NOMO-1 (cell line): ENCODE measurements at regions not wholly inside any gene's neighbourhood (a gene's known extent, or its start where the extent isn't known, plus 50 kb on each side); places are given as distances from the start of the nearest gene placed in this dataset.
"Not testable (repeated sequence)": the region's sequence is repeated elsewhere in the genome, so short reads cannot be mapped to it uniquely, and the experiment has no call there.

ENCODE experiments used
- DNase-seq, 2 experiments: peaks; one replicate each; lab custom pipeline; 2025; ENCODE audit not compliant: unreplicated experiment in 2 of 2; lab: John Stamatoyannopoulos, UW

DNA sequence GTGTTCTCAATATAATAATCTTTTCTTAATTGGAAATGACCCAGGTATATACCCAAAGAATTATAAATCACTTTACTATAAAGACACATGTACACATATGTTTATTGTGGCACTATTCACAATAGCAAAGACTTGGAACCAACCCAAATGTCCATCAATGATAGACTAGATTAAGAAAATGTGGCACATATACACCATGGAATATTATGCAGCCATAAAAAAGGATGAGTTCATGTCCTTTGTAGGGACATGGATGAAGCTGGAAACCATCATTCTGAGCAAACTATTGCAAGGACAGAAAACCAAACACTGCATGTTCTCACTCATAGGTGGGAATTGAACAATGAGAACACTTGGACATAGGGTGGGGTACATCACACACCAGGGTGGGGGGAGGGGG is 56.8 kb downstream of the SCGB2B2 start:
- DNase-seq = not testable (repeated sequence)

DNA sequence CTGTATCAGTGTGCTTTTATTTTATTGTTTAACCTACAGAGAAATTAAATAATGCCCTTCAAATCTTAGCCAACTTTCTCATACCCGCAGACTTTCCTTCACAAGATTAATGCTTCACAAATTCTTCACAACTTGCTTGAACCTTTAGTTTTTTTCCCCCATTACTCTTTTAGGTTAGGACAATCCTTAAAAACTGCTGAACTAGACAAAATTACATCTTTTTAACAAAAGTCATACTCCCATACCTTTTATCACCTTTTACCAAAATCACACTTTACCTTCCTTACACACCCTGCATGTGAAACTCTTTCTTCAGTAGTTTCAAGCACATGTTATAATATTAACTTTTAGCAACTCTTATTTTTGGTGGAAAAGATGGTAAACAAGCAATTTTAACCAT is 58.5 kb downstream of the SCGB2B2 start:
- no peak for DNase-seq

- DNase-seq = not testable (repeated sequence)
These were observed 59.0 kb downstream of the SCGB2B2 start for GRCh38 chr19:34617996-34618395.

DNA sequence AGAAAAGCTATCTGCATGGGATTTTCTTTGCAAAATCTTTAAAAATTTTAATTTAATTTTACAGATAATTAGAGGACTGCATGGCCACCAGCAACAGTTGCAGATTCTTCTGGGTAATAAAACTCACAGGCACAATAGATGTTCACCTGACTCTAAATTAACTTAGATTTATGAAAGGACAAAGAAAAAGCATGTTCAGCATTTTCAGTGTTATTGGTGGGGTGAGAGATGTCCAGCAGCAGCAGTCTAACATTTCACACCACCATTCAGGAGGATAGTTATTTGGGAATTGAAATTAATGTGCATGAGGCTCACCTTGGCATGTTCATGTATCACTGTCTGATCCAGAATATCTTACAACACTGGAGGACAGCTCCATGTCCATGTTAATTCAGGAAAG is 74.0 kb downstream of the SCGB2B2 start:
- no peak for DNase-seq

GRCh38 chr19:34601071-34601470 is 75.9 kb downstream of the SCGB2B2 start:
- no peak for DNase-seq

DNA sequence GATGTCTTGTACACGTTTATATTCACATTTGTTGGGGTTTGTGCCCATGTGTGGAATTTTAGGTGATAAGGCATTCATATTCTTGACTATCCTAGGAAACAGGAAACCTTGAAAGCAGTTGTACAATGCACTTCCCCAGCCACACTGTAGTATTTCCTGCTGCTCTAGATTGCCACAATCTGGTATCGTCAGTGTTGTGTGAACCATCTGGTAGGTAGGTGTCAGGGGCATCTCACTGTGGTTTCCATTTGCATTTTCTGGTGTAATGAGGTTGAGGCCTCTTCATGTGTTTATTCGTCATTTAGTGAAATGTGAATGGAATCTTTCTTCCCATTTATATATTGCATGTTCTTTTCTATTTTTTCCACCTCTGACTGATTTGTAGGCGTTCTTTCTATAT is 76.6 kb downstream of the SCGB2B2 start:
- DNase-seq = no peak

- no peak for DNase-seq
These were observed 78.5 kb downstream of the SCGB2B2 start for GRCh38 chr19:34598217-34599155.

GRCh38 chr19:34597596-34597995 is 79.4 kb downstream of the SCGB2B2 start:
- no peak for DNase-seq

DNA sequence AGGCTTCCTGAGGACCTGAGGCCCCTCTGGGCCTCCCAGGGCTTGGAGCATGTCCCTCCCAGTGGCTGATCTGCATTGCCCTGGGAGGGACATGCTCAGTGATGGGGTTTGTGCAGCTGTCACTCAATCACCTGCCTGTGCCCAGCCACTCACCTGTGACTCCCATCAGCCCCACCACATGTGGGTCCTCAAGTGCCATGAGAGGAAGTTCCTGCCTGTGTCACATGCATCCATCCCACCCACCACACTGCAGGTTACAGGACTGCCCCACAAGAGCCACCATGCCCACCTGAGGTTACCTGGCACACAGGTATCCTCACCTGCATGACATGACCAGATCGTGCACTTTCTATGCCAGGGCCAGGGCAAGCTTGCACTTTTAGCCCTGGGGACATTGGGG is 80.0 kb downstream of the SCGB2B2 start:
- no peak for DNase-seq

DNA sequence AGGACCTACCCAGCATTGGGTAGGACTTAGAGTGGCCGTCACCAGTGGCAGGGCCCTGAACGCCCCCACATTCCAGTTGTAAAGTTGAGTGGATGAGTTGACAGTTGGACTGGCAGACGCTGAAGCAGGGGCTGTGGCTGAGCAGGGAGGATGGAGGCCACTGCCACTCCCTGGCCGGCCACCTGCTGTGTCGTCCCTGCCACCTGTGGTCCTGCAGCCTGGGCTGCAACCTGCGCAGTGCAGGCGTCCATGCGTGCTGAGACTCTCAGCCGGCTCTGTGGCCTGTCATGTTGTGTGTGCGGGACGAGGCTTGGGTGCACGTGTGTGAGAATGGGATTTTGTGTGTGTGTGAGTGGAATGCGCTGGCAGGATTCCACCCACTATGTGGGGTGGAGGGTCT is 80.8 kb downstream of the SCGB2B2 start:
- no peak for DNase-seq

DNA sequence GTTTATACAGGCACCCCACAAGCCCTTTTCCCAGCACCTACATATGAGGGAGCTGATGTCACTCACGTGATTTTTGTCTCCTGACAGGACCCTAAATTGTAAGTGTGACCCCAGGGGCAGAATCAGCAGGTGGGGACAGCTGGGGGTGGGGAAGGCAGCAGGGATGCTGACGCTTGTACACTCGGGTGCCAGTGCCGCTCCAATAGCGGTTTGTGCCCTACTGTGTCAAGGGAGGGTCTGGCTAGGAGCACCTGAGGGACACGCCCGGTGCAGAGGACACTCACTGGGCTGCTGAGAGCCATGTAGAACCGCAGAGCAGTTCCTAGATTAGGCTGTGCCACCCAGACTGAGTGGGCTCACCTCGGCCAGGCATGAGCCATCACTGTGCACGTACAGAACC is 81.3 kb downstream of the SCGB2B2 start:
- no peak for DNase-seq

DNA sequence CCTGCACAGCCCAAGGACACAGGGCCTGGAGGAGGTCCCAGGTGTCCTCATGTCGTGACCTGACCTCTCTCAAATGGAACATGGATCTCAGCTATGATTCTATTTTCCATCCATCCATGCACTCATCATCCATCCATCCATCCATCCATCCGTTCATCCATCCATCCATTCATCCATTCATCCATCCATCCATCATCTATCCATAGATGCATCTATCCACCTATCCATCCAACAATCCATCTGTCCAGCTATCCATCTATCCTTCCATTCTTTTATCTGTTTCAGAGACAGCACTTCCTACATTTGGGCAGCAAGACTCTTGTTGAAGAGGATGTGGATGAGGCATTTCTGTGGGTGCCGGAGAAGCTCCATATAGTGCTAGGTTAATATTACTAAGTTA is 86.7 kb downstream of the SCGB2B2 start:
- no peak for DNase-seq

- no peak for DNase-seq
These were observed 87.2 kb downstream of the SCGB2B2 start for GRCh38 chr19:34589730-34590129.

- DNase-seq = no peak
These were observed 88.1 kb downstream of the SCGB2B2 start for GRCh38 chr19:34588846-34589245.

GRCh38 chr19:34588249-34588648 is 88.7 kb downstream of the SCGB2B2 start:
- no peak for DNase-seq

DNA sequence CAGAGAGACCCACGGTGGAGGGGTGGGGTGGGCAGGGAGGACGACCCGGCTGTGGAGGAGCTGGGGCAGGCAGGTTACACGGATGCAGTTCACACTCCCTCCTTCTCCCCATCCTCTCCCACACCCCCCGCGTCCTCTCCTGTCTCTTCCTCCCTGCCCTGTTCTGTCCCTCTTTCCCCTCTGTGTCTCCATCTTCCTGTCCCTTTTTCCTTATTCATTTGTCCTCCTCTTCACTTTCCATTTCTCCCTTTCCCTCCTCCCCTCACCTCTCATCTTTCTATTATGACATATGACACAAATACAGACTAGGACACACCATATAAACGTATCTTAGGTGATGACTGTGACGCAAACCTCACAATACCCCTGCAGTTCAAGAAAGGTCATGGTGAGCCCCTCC is 96.6 kb downstream of the SCGB2B2 start:
- DNase-seq = no peak

DNA sequence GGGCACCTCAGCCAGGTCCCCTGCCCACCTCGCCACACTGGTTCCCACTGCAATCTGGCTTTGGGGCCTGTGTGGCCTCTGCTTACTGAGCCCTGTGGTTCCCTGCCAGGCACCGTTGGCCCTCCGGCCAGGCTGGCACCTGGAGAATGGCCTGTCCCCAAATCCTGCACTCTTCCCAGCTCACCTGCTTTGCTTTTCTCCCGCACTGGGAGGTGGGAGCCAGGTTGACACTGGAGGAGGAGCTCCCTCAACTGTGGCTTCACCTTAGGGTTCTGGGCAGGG is 97.0 kb downstream of the SCGB2B2 start:
- no peak for DNase-seq

DNA sequence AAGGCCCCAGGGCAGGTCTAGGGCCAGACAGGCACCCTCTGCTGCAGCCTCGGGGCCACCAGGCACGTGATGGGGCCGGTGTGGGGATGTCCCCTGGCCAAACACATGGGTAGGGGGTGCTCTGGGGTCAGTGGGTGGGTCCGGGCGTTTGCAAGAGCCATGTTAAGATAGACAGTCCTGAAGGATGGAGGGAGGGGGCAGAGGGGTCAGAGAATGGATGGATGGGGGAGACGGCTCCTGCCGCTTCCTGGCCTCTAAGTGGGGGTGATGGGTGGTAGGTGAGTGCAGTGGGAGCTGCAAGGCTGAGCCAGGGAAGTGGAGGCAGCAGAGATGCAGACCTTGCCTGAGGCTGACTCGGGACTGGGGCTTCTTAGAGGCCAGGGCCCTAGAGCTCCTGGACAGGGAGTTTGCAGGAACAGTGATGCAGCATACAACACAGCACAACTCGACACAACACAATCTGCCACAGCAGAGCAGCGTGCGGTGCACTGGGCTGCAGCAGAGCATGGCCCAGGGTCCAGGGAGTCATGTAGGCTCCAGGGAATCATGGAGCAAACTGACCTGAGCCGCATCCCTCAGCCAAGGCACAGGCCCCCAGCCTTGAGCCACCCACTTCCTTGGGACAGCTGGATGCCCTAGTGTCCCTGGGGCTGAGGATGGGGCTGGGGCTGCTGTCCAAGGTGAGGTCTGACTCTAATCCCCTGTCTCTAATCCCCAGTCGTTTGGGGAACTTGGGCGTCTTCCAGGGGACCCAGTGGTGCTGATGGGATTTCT is 97.5 kb downstream of the SCGB2B2 start:
- DNase-seq = no peak

DNA sequence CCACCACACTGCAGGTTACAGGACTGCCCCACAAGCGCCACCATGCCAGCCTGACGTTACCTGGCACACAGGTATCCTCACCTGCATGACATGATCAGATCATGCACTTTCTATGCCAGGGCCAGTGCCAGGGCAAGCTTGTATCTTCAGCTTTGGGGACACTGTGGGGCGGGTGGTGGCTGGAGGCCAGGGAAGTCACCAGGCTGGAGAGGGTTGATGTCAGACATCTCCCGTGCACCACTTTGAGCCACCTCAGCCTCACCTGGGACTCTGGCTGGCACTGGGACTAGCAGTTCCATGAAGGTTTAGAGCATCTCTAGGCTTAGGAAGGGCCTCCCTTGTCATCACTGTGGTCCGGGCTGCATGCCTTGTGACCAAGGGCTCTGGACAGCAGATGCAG is 97.2 kb downstream of the WTIP start:
- no peak for DNase-seq

DNA sequence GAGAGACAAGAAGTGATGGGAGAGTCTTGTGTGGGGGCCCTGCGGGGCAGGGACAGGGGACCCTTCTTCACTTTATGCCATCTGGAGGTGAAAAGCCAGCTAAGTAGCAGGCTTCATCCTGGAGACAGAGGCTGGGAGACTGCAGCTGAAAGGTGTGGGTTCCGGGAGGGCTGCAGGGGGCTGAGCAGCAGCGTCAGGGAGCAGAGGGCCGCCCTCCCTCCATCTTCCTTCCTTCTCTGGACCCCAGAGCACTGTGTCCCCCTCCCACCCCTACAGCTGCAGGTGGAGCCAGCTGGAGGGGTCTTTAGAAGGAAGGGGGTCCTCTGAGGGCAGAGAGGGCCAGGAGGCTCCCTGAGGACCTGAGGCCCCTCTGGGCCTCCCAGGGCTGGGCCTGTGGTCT is 96.6 kb downstream of the WTIP start:
- DNase-seq = no peak

- no peak for DNase-seq
These were observed 96.1 kb downstream of the WTIP start for GRCh38 chr19:34577531-34578101.

DNA sequence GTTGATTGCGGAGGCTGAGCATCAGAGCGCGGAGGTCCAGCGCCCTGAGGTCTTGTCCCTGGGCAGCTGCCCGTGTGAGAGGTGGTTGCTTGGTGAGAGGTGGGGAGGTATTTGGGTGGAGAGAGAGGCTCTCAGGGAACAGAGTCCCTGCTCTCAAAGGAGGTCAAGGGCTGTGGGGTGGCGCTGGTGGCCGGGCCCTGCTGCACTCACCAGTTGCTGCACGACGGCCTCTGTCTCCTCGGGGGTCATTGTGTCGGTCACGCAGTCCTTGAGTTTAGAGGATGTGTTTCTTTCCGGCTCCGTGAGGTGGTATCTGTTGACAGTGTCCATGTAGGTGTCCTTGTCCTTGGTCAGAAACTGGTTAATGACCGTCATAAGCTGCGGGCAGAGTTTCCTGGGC is 95.5 kb downstream of the WTIP start:
- DNase-seq = no peak
